SK-MEL-5 (cell line): ENCODE measurements at regions not wholly inside any gene's neighbourhood (a gene's known extent, or its start where the extent isn't known, plus 50 kb on each side); places are given as distances from the start of the nearest gene placed in this dataset.
"Not testable (repeated sequence)": the region's sequence is repeated elsewhere in the genome, so short reads cannot be mapped to it uniquely, and the experiment has no call there.

Experiments used
- DNase-seq: peaks from one replicate; pipeline ENCODE4 v3.0.0-alpha.2; 2016; ENCODE audit warnings: low read depth, low spot score
- in situ Hi-C: cut with HindIII; loops from 2 replicates; pipeline ENCODE4 v1.10.0; 2016; ENCODE audit warnings: low sequenced_read_pairs, high pct_unique_total_duplicates, low pct_unique_long_range_greater_than_20kb

DNA sequence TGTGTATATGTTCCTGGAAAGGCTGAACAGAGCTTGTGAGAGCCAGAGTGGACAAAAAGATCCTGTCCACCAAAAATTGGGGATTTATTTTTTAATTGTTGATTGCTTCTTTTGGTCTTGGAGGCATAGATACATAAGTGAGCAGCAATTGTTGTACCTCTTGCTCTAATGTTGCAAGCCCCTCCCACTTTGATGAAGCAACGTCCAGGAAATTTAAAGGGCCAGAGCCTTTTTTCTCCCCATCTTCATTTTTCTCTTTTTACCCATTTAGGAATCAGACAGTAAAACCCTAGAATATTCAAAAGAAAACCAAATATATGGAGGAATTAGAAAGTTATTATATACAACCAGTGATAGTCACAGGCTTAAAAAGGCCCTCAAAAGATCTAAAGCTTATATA, 871.8 kb upstream of the NRXN1 start:
- in situ Hi-C loops = no loop called here
- no peak for DNase-seq

DNA sequence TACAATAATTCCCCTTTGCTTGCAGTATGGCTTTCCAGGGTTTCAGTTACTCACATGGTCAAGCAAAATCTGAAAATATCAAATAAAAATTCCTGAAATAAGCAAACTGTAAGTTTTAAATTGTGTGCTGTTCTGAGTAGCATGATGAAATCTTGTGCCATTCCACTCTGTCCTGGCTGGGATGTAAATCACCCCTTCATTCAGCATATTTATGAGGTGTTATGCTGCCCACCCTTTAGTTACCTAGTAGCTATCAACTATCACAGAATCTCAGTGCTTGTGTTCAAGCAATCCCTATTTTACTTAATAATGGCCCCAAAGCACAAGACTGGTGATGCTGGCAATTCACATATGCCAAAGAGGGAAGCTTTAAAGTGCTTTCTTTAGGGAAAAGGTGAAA, 867.7 kb upstream of the NRXN1 start:
- no peak for DNase-seq
- in situ Hi-C loops = no loop called here

DNA sequence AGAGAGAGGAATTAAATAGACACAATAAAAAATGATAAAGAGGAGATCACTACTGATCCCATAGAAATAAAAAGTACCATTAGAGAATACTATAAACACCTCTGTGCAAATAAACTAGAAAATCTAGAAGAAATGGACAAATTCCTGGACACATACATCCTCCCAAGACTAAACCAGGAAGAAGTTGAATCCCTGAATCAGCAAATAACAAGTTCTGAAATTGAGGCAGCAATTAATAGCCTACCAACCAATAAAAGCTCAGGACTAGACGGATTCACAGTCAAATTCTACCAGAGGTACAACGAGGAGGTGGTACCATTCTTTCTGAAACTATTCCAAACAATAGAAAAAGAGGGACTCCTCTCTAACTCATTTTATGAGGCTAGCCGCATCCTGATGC, 862.7 kb upstream of the NRXN1 start:
- in situ Hi-C loops, DNase-seq: not testable (repeated sequence)

DNA sequence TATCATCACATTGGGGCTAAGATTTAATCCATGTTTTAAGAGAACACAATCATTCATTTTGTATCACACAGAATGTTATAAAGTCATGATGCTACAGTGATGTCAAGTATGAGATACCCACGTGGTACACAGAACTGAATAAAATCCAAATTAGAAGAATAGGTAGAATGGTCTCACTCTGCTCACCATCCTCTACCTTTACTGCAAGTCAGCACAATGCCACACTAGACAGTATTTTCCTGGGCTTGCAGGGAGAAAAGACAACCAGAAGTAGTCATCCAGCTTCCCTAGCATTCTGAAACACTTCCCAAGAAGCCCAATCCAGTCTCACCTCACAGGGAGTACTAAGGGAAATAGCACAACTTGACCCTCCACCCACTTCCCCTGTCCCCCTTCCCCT, 856.2 kb upstream of the NRXN1 start:
- no peak for DNase-seq
- in situ Hi-C loops = no loop called here

DNA sequence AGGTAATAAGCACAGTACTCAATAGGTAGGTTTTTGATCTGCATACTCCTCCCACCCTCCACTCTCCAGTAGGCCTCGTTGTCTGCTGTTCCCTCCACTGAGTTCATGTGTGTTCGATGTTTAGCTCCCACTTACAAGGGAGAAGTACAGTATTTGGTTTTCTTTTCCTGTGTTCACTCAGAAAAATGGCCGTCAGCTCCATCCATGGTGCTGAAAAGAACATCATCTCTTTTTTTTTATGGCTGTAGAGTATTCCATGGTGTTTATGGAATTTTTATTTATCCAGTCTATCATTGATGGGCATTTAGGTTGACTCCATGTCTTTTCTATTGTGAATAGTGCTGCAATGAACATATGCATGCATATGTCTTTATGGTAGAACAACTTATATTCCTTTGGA, 849.7 kb upstream of the NRXN1 start:
- no peak for DNase-seq
- in situ Hi-C loops = no loop called here

- in situ Hi-C loops = no loop called here
- no peak for DNase-seq
Measured at GRCh38 chr2:51880153-51880552, 848.2 kb upstream of the NRXN1 start.

DNA sequence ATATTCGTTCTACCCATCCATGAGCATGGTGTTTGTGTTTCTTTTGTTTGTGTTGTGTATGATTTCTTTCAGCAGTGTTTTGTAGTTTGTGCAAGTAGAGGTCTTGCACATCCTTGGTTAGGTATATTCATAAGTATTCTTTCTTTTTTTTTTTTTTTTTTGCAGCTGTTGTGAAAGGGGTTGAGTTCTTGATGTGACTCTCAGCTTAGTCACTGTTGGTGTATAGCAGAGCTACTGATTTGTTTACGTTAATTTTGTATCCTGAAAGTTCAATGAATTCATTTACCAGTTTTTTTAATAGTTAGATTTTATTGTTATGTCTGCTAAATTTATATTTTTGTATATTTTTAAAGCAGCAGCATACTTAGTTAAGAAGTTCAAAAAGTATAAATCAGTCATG, 834.4 kb upstream of the NRXN1 start:
- DNase-seq = no peak
- in situ Hi-C loops = no loop called here

GRCh38 chr2:51859260-51859659, 827.3 kb upstream of the NRXN1 start:
- in situ Hi-C loops = no loop called here
- no peak for DNase-seq

DNA sequence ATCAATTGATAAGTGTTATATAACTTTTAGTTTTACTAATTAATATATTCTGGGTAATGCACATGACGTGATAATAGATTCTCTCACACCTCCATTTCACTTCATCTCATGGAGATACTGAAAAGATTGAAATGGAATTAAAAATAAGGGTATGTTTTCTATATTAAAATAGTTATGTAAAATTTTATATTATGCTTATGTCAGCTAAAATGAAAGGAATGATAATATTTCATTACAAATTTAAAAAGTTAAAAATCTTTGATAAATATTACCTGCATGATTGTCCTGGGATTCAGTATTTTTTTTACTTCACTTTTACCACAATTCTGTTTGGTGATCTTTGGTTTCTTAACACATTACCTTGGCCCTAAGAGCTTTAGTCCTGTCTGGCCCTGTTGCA, 823.8 kb upstream of the NRXN1 start:
- in situ Hi-C loops = no loop called here
- DNase-seq = no peak

DNA sequence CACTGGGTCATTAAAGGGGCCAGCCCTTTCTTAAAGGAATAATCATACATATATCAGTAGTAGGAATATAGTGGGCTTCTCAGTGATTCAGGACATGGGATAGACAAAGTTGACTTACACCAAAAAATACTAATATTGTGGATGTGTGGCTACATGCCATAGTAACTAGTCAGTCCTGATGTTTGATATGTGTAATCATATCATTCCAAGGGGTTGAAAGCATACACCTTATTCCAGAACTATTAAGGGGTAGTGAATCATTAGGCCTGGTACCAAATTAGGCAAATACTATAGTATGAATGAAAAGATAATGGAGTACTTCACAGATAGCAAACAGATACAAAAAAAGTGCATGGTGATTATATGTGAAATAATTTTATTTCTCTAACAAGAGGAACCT, 814.9 kb upstream of the NRXN1 start:
- DNase-seq = no peak
- in situ Hi-C loops = no loop called here

DNA sequence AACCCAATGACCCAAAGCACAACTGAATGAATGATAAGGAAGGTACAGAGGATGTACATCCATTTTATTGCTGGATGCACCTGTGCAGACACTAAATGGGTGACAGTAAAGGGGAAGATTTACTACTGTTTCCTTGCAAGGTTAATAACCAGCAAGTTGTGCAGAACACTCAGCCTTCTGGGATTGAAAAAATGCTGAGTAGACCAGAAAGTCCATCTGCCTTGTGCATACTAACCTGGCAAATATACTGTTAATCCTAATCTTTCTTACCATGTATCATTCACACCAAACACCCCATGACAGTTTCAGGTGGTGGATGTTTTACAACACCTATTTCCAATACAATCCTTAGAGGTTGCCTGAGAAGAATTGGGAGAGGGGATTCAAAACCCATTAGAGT, 814.1 kb upstream of the NRXN1 start:
- in situ Hi-C loops = no loop called here
- no peak for DNase-seq

DNA sequence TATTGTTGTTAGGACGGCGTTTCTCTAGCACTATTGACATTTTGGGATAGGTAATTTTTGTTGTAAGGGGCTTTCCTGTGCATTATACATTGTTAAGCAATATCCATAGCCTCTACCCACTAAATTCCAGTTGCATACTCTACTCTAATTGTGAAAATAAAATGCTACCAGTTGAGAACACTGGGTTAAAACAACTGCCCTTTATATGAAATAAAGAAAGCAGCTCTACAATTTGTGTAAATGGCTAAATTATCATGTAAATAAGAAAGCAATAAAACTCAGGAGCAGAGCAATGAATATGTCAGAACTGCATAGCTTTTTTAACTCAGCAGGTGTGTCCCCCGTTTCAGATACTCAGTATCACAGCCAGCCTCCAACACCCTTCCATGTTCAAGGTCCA, 812.7 kb upstream of the NRXN1 start:
- no peak for DNase-seq
- in situ Hi-C loops = no loop called here

- DNase-seq = no peak
- in situ Hi-C loops = no loop called here
Measured at GRCh38 chr2:51829477-51829876, 797.5 kb upstream of the NRXN1 start.

DNA sequence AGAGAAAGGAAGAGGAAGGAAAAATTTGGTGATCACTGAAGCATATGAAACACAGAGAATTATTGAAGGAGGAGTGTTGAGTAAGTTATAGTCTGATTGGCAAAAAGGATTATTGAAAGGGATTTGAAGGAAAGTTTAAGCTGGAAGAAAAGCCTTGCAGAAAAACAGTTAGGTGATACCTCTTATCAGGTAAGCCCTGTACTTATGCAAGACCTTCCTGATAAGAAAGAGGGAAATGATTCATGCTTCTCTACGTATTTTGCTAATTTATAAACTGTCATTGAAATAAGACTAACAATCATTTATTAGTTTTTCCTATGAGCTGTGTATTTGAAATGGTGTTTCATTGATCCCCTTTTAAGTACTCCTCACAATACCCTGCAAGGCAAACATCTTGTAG, 793.9 kb upstream of the NRXN1 start:
- DNase-seq = no peak
- in situ Hi-C loops = no loop called here

DNA sequence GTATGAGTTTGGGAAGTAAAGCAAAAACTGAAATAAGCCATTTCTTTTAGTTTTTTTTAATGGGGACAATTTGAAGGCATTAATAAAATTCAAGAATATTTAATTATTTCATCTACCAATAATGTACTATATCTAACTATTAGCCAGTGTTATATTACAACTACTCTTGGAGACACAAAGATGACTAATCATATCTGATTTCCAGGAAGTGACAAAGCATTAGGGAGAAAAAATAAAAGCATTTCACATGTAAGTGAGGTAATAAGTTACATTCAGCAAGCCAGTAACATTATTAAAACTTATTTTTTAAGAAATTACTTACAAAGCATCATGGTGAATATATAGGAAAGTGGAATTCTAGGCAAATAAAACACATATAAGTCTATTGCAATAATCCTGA, 781.3 kb upstream of the NRXN1 start:
- in situ Hi-C loops = no loop called here
- no peak for DNase-seq

GRCh38 chr2:51812138-51812866, 780.4 kb upstream of the NRXN1 start:
- in situ Hi-C loops = no loop called here
- DNase-seq = no peak

GRCh38 chr2:51810197-51810596, 778.3 kb upstream of the NRXN1 start:
- in situ Hi-C loops = no loop called here
- no peak for DNase-seq

DNA sequence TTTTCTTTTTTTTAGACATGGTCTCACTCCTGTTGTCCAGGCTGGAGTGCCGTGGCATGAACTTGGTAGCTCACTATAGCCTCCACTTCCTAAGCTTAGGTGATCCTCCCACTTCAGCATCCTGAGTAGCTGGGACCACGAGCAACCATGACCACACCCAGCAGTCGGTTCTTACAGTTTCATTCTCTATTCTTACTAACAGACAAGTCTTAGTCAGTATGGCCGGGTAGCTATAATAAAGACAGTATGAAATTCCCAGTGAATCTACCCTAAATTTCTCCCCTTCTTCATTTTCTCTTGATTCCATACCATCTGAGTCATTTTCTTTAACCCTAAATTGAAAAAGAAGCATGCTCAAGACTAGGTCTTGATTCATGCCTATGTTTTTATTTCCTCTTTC, 775.3 kb upstream of the NRXN1 start:
- no peak for DNase-seq
- in situ Hi-C loops = no loop called here

DNA sequence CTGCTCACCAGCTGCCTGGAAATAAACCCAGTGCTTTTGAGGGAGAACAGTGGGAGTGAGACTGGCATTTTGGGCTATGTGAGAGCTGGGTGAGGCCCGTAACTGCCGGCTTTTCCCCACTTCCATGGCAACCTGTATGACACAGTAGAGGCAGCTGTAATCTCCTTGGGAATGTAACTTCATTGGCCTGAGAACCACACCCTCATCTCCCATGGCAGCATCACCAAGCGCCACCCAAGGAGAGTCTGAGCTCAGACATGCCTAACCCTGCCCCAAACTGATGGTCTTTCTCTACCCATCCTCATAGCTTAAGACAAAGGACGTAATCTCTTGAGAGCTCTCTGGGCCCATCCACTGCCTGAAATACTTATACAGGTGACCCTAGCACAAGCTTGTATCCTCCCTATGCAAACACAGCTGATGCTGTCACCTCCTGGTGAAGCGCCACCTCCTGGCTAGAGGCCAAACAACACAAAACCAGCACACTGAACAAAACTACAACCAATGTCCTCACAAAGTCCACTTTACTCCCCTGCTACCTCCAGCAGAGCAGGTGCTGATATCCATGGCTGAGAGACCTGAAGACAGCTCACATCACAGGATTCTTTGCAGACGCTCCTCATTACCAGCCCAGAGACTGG, 763.4 kb upstream of the NRXN1 start:
- DNase-seq = peak; percentile 56
- in situ Hi-C loops = no loop called here

- no peak for DNase-seq
Measured at GRCh38 chr2:51791496-51791895, 759.6 kb upstream of the NRXN1 start.

More at GRCh38 chr2:51791496-51791895, 759.6 kb upstream of the NRXN1 start:
- in situ Hi-C loops = no loop called here
